ENCODE measurements at regions not wholly inside any gene's neighbourhood (a gene's known extent, or its start where the extent isn't known, plus 50 kb on each side); places are given as distances from the start of the nearest gene placed in this dataset.

DNA sequence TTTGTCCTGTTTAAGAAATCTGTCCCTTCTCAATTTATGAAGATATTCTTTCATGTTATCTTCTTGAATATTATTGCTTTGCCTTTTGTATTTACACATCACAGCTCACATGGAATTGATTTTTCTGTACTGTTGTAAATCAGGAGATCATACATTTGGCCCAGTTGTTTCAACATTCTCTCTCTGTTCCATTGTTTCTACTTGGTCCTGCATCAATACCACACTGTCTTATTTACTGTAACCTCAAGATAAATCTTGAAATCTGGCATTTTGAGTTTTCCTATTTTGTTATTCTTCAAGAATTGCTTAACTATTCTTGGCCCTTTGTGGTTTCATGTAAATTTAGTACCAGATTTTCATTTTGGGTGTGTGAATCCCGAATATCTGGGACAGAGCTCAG lies 121.7 kb upstream of the CCN2 start:
- TF ChIP-seq POLR2AphosphoS5 (IDR thresholded peaks at IDR 0.05; ENCODE audit: low read depth, low read length) (no peak), POLR2A (IDR thresholded peaks at IDR 0.05; ENCODE audit: low read depth, low read length) (no peak), TAF1 (IDR thresholded peaks at IDR 0.05; ENCODE audit: low read depth, low read length) (no peak), PAX5 (IDR thresholded peaks at IDR 0.05; ENCODE audit: insufficient read depth, low read length, severe bottlenecking) (no peak)
